Endodermal cell (in vitro differentiated cells): ENCODE measurements at regions not wholly inside any gene's neighbourhood (a gene's known extent, or its start where the extent isn't known, plus 50 kb on each side); places are given as distances from the start of the nearest gene placed in this dataset.
A peak's percentile ranks its signal among the peaks of the same experiment; 100 is the strongest.

Source experiments
- DNase-seq: peaks from one replicate; pipeline ENCODE4 v3.0.0-alpha.2; 2017
- H3K27ac ChIP-seq: 2 replicates; pipeline ENCODE4 v1.5.1; 2013; ENCODE audit warnings: mild to moderate bottlenecking, low read depth, low read length, moderate library complexity
- H3K27me3 ChIP-seq: 2 replicates; pipeline ENCODE4 v1.6.1; 2013; ENCODE audit warnings: mild to moderate bottlenecking, low read length, moderate library complexity; ENCODE audit not compliant: insufficient read depth, control insufficient read depth, poor library complexity, severe bottlenecking
- H3K36me3 ChIP-seq: 2 replicates; pipeline ENCODE4 v1.7.0; 2013; ENCODE audit warnings: mild to moderate bottlenecking, low read length, moderate library complexity; ENCODE audit not compliant: control insufficient read depth, insufficient read depth
- H3K4me1 ChIP-seq: one replicate; pipeline ENCODE4 v1.7.0; 2013; ENCODE audit warnings: low read length; ENCODE audit not compliant: control insufficient read depth, insufficient read depth
- H3K4me3 ChIP-seq: 2 replicates; pipeline ENCODE4 v1.5.1; 2013; ENCODE audit warnings: mild to moderate bottlenecking, low read length, moderate library complexity
- H3K9ac ChIP-seq: 2 replicates; pipeline ENCODE4 v1.6.1; 2013; ENCODE audit warnings: mild to moderate bottlenecking, low read length, moderate library complexity; ENCODE audit not compliant: poor library complexity, severe bottlenecking; ENCODE audit errors: extremely low read depth
- H3K9me3 ChIP-seq: 2 replicates; pipeline ENCODE4 v1.6.1; 2013; ENCODE audit warnings: mild to moderate bottlenecking, low read length, moderate library complexity; ENCODE audit not compliant: control insufficient read depth
- H3K27ac Mint-ChIP-seq: 2 replicates; pipeline ENCODE4 v1.8.0; 2020; ENCODE audit warnings: mixed read lengths
- H3K27me3 Mint-ChIP-seq: 2 replicates; pipeline ENCODE4 v1.8.0; 2021; ENCODE audit warnings: mild to moderate bottlenecking, mixed read lengths; ENCODE audit not compliant: insufficient read depth
- H3K36me3 Mint-ChIP-seq: 2 replicates; pipeline ENCODE4 v1.8.0; 2020; ENCODE audit warnings: low read depth, mixed read lengths
- H3K4me1 Mint-ChIP-seq: 2 replicates; pipeline ENCODE4 v1.8.0; 2020; ENCODE audit warnings: mixed read lengths
- H3K4me3 Mint-ChIP-seq: 2 replicates; pipeline ENCODE4 v1.8.0; 2020; ENCODE audit warnings: mild to moderate bottlenecking, moderate library complexity, mixed read lengths
- H3K9me3 Mint-ChIP-seq: 2 replicates; pipeline ENCODE4 v1.8.0; 2020; ENCODE audit warnings: mild to moderate bottlenecking, mixed read lengths
- WGBS, 2 experiments: methylation state at CpG; one replicate each; pipeline versions ENCODE4 v1.1.5 to v1.1.7; 2013; ENCODE audit warnings: missing lambda C conversion rate in 2 of 2, mixed read lengths in 1 of 2; ENCODE audit not compliant: insufficient coverage in 1 of 2, insufficient read length in 1 of 2; 5-methylcytosine and 5-hydroxymethylcytosine counted together
- TF ChIP-seq, protein P1 (sequence below): fragments of 200-600 bp; sonication (generic); conservative IDR thresholded peaks from 2 replicates; pipeline ENCODE4 v1.5.0; 2021; ENCODE audit warnings: antibody characterized with exemption, mild to moderate bottlenecking

DNA sequence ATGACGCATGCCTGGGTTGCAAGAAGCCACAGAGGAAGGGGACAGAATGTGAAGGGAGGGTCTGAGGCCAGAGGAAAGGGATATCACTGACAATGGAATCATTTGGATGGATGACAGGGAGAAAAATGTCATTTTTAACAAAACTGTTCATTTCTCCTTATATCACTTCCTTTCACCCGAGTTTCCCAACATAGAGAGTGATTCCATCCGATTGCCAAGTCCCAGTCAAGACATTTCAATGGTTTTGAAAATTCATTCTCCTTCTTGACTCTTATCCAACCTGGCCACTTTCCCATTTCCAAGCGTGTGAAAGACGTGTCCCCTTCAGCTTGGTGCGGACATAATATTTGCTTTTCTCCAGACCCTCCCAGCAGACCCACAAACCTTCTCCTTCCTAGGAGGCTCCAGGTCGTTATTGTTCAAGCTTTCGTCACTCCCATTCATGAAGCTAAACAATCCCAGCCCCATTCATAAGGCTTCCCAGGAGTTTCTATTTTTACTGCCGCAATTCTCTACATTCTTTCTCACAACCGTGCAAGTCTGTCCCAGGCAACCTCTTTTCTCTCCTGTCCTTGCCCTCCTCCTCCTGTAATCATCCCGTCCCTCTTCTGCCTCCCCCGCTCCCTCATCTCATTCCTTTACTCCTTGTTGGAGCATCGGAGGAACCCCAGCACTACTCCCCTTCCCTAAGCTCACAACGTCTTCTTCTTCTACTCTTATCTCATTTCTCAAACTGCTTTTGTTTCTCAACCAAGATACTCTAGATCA lies 301.3 kb upstream of the KLF6 start:
- TF ChIP-seq, protein P1, sequence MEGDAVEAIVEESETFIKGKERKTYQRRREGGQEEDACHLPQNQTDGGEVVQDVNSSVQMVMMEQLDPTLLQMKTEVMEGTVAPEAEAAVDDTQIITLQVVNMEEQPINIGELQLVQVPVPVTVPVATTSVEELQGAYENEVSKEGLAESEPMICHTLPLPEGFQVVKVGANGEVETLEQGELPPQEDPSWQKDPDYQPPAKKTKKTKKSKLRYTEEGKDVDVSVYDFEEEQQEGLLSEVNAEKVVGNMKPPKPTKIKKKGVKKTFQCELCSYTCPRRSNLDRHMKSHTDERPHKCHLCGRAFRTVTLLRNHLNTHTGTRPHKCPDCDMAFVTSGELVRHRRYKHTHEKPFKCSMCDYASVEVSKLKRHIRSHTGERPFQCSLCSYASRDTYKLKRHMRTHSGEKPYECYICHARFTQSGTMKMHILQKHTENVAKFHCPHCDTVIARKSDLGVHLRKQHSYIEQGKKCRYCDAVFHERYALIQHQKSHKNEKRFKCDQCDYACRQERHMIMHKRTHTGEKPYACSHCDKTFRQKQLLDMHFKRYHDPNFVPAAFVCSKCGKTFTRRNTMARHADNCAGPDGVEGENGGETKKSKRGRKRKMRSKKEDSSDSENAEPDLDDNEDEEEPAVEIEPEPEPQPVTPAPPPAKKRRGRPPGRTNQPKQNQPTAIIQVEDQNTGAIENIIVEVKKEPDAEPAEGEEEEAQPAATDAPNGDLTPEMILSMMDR, result no peak
- 74 to 89% methylated on average over 13 to 14 of the region's 14 CpGs for WGBS, 2 experiments
- Mint-ChIP-seq H3K9me3 (no peaks in the 10 kb centered on the region), H3K27ac (no peak overlapping the region), H3K4me1 (peaks cover 21% of the 10 kb centered on the region), H3K27me3 (no peaks in the 10 kb centered on the region), H3K36me3 (no peaks in the 10 kb centered on the region), H3K4me3 (no peak overlapping the region)
- no peak overlapping the region for H3K9ac ChIP-seq
- H3K4me1 ChIP-seq, result peaks cover 6% of the 10 kb centered on the region
- no peaks in the 10 kb centered on the region for H3K9me3 ChIP-seq
- no peak overlapping the region for H3K27ac ChIP-seq
- no peak for DNase-seq
- H3K4me3 ChIP-seq, result no peak overlapping the region
- H3K27me3 ChIP-seq, result no peaks in the 10 kb centered on the region
- no peaks in the 10 kb centered on the region for H3K36me3 ChIP-seq

DNA sequence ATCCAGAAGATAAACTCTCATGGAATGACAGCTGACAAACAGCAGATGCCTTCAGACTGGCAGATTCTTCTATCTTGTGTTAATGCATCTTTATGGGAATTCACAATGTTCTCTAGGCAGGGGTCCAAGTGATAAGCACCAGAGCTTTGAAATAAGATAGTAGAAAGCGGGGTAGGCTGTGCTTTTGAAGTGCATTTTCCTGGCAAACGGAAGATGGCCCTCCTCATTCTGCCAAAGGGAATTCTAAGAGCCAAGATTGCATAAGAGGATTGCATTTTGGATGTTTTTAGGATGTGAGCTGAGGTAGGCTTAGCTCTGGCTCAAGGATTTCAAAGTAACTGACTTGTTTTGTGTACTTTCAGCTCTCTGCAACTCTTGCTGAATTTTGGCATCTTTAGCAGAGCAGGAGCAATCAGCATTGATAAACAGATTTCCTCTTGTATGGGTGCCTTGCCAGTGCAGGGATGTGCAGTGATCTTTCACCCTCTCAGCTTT lies 298.5 kb upstream of the KLF6 start:
- Histone ChIP-seq H3K9ac (no peak overlapping the region), H3K4me1 (peaks cover 6% of the 10 kb centered on the region), H3K4me3 (no peak overlapping the region), H3K9me3 (no peaks in the 10 kb centered on the region), H3K27ac (no peak overlapping the region), H3K27me3 (no peaks in the 10 kb centered on the region), H3K36me3 (no peaks in the 10 kb centered on the region)
- H3K27me3 Mint-ChIP-seq, result no peaks in the 10 kb centered on the region
- peak; percentile 66 for DNase-seq
- WGBS, 2 experiments, result 14 to 35% methylated on average over 2 of the region's 2 CpGs
- TF ChIP-seq, protein P1, result no peak
- no peak overlapping the region for H3K4me3 Mint-ChIP-seq
- H3K27ac Mint-ChIP-seq, result no peak overlapping the region
- no peaks in the 10 kb centered on the region for H3K9me3 Mint-ChIP-seq
- no peaks in the 10 kb centered on the region for H3K36me3 Mint-ChIP-seq
- H3K4me1 Mint-ChIP-seq, result peaks cover 21% of the 10 kb centered on the region

DNA sequence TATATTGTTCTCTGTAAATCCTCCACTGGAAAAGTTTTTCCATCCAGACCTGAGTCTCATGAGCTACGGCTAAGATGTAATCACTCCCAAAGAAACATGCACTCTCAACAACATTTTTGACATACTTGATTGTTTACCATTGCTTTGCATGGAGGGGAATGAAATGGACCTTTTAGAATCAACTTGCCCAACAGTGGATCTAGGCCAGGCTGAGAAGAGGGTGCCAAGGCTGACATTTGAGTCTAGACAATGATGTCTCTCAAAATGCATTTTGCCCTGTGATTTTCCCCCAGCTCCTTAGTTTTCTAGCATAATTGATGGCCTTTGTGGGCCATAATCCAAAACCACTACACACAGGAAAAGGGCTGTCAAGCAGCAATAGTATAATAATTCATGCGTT lies 297.9 kb upstream of the KLF6 start:
- Histone ChIP-seq H3K9me3 (no peaks in the 10 kb centered on the region), H3K36me3 (no peaks in the 10 kb centered on the region), H3K27me3 (no peaks in the 10 kb centered on the region), H3K4me3 (no peak overlapping the region), H3K4me1 (peaks cover 6% of the 10 kb centered on the region), H3K9ac (no peak overlapping the region), H3K27ac (no peak overlapping the region)
- TF ChIP-seq, protein P1, result no peak
- Mint-ChIP-seq H3K4me1 (peaks cover 21% of the 10 kb centered on the region), H3K36me3 (no peaks in the 10 kb centered on the region), H3K9me3 (no peaks in the 10 kb centered on the region), H3K27ac (no peak overlapping the region), H3K27me3 (no peaks in the 10 kb centered on the region), H3K4me3 (no peak overlapping the region)
- 86 to 94% methylated on average over 1 to 2 of the region's 2 CpGs for WGBS, 2 experiments
- DNase-seq, result no peak
